ENCODE measurements at regions not wholly inside any gene's neighbourhood (a gene's known extent, or its start where the extent isn't known, plus 50 kb on each side); places are given as distances from the start of the nearest gene placed in this dataset.

- TF ChIP-seq POLR2A (IDR thresholded peaks at IDR 0.05), result no peak
- TF ChIP-seq CTCF (IDR thresholded peaks at IDR 0.05), result no peak
Measured at GRCh38 chr1:98403963-98404480, 257.5 kb upstream of the SNX7 start.

Data from adrenal gland (tissue), 5 donors.